Erythroblast (primary cell): ENCODE measurements at regions not wholly inside any gene's neighbourhood (a gene's known extent, or its start where the extent isn't known, plus 50 kb on each side); places are given as distances from the start of the nearest gene placed in this dataset.

Experiments
- GATA1 ChIP-seq: IDR thresholded peaks from 2 replicates; pipeline ENCODE4 v1.6.1; 2011; ENCODE audit warnings: low read depth, mild to moderate bottlenecking, control low read depth, low read length, moderate library complexity
- POLR2A ChIP-seq: IDR thresholded peaks from 2 replicates; pipeline ENCODE4 v1.6.1; 2011; ENCODE audit warnings: mild to moderate bottlenecking, low read length

- no peak for TF ChIP-seq POLR2A
- TF ChIP-seq GATA1, result no peak
Measured at GRCh38 chr7:131747658-131748232, 191.3 kb upstream of the PODXL start.
